Stimulated activated memory B cell treated with anti-CD40 and anti-IgM and Interleukin-4, amounts not matched to agents 10 μg/mL and 1 μg/mL and 100 μg/mL, for 72 hours (primary cell): ENCODE measurements at regions not wholly inside any gene's neighbourhood (a gene's known extent, or its start where the extent isn't known, plus 50 kb on each side); places are given as distances from the start of the nearest gene placed in this dataset.

Experiments
- ATAC-seq: fragments of 150-1000 bp; cut with Tn5 transposase; 2 replicates; pipeline ENCODE4 v1.10.0; 2021
- H3K27ac Mint-ChIP-seq: one replicate; pipeline ENCODE4 v1.8.0; 2022; ENCODE audit warnings: mild to moderate bottlenecking, mixed read lengths
- H3K27me3 Mint-ChIP-seq: one replicate; pipeline ENCODE4 v1.8.0; 2022; ENCODE audit warnings: mixed read lengths
- H3K36me3 Mint-ChIP-seq: one replicate; pipeline ENCODE4 v1.8.0; 2022; ENCODE audit warnings: mixed read lengths
- H3K4me1 Mint-ChIP-seq: one replicate; pipeline ENCODE4 v1.8.0; 2022; ENCODE audit warnings: mixed read lengths
- H3K4me3 Mint-ChIP-seq: one replicate; pipeline ENCODE4 v1.8.0; 2022; ENCODE audit warnings: mild to moderate bottlenecking, moderate library complexity, mixed read lengths
- H3K9me3 Mint-ChIP-seq: one replicate; pipeline ENCODE4 v1.8.0; 2022; ENCODE audit warnings: mixed read lengths

GRCh38 chrX:5528057-5528456 is 700.6 kb downstream of the NLGN4X start:
- Mint-ChIP-seq H3K27ac (no peak overlapping the region), H3K27me3 (peaks cover 14% of the 10 kb centered on the region)

GRCh38 chrX:5526191-5526590 is 702.5 kb downstream of the NLGN4X start:
- H3K4me1 Mint-ChIP-seq = no peaks in the 10 kb centered on the region

More at GRCh38 chrX:5528057-5528456, 700.6 kb downstream of the NLGN4X start:
- no peaks in the 10 kb centered on the region for H3K36me3 Mint-ChIP-seq
- H3K4me3 Mint-ChIP-seq = no peak overlapping the region
- peaks cover 7% of the 10 kb centered on the region for H3K4me1 Mint-ChIP-seq
- ATAC-seq = no peak
- H3K9me3 Mint-ChIP-seq = peaks cover 7% of the 10 kb centered on the region

GRCh38 chrX:5490786-5491563 is 737.7 kb downstream of the NLGN4X start:
- H3K27ac Mint-ChIP-seq = no peak overlapping the region

More at GRCh38 chrX:5526191-5526590, 702.5 kb downstream of the NLGN4X start:
- Mint-ChIP-seq H3K27ac (no peak overlapping the region), H3K9me3 (no peaks in the 10 kb centered on the region), H3K27me3 (no peaks in the 10 kb centered on the region), H3K4me3 (no peak overlapping the region), H3K36me3 (no peaks in the 10 kb centered on the region)
- no peak for ATAC-seq

GRCh38 chrX:5474282-5474681 is 754.4 kb downstream of the NLGN4X start:
- Mint-ChIP-seq H3K27ac (no peak overlapping the region), H3K4me3 (no peak overlapping the region), H3K4me1 (no peaks in the 10 kb centered on the region), H3K36me3 (no peaks in the 10 kb centered on the region), H3K27me3 (no peaks in the 10 kb centered on the region), H3K9me3 (peaks cover 4% of the 10 kb centered on the region)
- ATAC-seq = no peak

More at GRCh38 chrX:5490786-5491563, 737.7 kb downstream of the NLGN4X start:
- ATAC-seq = no peak
- Mint-ChIP-seq H3K4me1 (no peaks in the 10 kb centered on the region), H3K4me3 (no peak overlapping the region), H3K27me3 (no peaks in the 10 kb centered on the region), H3K36me3 (no peaks in the 10 kb centered on the region), H3K9me3 (peaks cover 3% of the 10 kb centered on the region)

- no peak for ATAC-seq
- peaks cover 5% of the 10 kb centered on the region for H3K36me3 Mint-ChIP-seq
- H3K27ac Mint-ChIP-seq = no peak overlapping the region
- H3K4me3 Mint-ChIP-seq = no peak overlapping the region
- H3K4me1 Mint-ChIP-seq = no peaks in the 10 kb centered on the region
- no peaks in the 10 kb centered on the region for H3K27me3 Mint-ChIP-seq
- H3K9me3 Mint-ChIP-seq = no peaks in the 10 kb centered on the region
Measured at GRCh38 chrX:5458300-5458842, 770.3 kb downstream of the NLGN4X start.

- no peak for ATAC-seq
- no peaks in the 10 kb centered on the region for H3K9me3 Mint-ChIP-seq
- no peaks in the 10 kb centered on the region for H3K27me3 Mint-ChIP-seq
- H3K4me3 Mint-ChIP-seq = no peak overlapping the region
- H3K27ac Mint-ChIP-seq = no peak overlapping the region
- no peaks in the 10 kb centered on the region for H3K36me3 Mint-ChIP-seq
- H3K4me1 Mint-ChIP-seq = no peaks in the 10 kb centered on the region
Measured at GRCh38 chrX:5449323-5449722, 779.3 kb downstream of the NLGN4X start.

- Mint-ChIP-seq H3K27me3 (no peaks in the 10 kb centered on the region), H3K4me3 (no peak overlapping the region), H3K27ac (no peak overlapping the region), H3K4me1 (no peaks in the 10 kb centered on the region), H3K9me3 (no peaks in the 10 kb centered on the region), H3K36me3 (no peaks in the 10 kb centered on the region)
- no peak for ATAC-seq
Measured at GRCh38 chrX:5431823-5432222, 796.8 kb downstream of the NLGN4X start.

GRCh38 chrX:5425119-5425518 is 803.5 kb downstream of the NLGN4X start:
- Mint-ChIP-seq H3K36me3 (no peaks in the 10 kb centered on the region), H3K27ac (no peak overlapping the region), H3K4me3 (no peak overlapping the region), H3K4me1 (no peaks in the 10 kb centered on the region), H3K9me3 (peaks cover 3% of the 10 kb centered on the region), H3K27me3 (no peaks in the 10 kb centered on the region)
- ATAC-seq = no peak

GRCh38 chrX:5417381-5417780 is 811.3 kb downstream of the NLGN4X start:
- H3K9me3 Mint-ChIP-seq = no peaks in the 10 kb centered on the region

GRCh38 chrX:5415738-5416137 is 812.9 kb downstream of the NLGN4X start:
- Mint-ChIP-seq H3K4me1 (no peaks in the 10 kb centered on the region), H3K9me3 (no peaks in the 10 kb centered on the region), H3K27me3 (no peaks in the 10 kb centered on the region), H3K4me3 (no peak overlapping the region), H3K36me3 (no peaks in the 10 kb centered on the region), H3K27ac (no peak overlapping the region)
- ATAC-seq = no peak

More at GRCh38 chrX:5417381-5417780, 811.3 kb downstream of the NLGN4X start:
- Mint-ChIP-seq H3K27ac (no peak overlapping the region), H3K4me3 (no peak overlapping the region), H3K36me3 (no peaks in the 10 kb centered on the region), H3K4me1 (no peaks in the 10 kb centered on the region), H3K27me3 (no peaks in the 10 kb centered on the region)
- no peak for ATAC-seq

- H3K4me3 Mint-ChIP-seq = no peak overlapping the region
- H3K4me1 Mint-ChIP-seq = no peaks in the 10 kb centered on the region
- no peaks in the 10 kb centered on the region for H3K9me3 Mint-ChIP-seq
- ATAC-seq = no peak
- H3K27me3 Mint-ChIP-seq = no peaks in the 10 kb centered on the region
- no peak overlapping the region for H3K27ac Mint-ChIP-seq
- no peaks in the 10 kb centered on the region for H3K36me3 Mint-ChIP-seq
Measured at GRCh38 chrX:5409106-5409505, 819.6 kb downstream of the NLGN4X start.

- H3K9me3 Mint-ChIP-seq = no peaks in the 10 kb centered on the region
- ATAC-seq = no peak
- H3K27me3 Mint-ChIP-seq = no peaks in the 10 kb centered on the region
- no peak overlapping the region for H3K27ac Mint-ChIP-seq
- no peak overlapping the region for H3K4me3 Mint-ChIP-seq
- H3K36me3 Mint-ChIP-seq = no peaks in the 10 kb centered on the region
- no peaks in the 10 kb centered on the region for H3K4me1 Mint-ChIP-seq
Measured at GRCh38 chrX:5402461-5402860, 826.2 kb downstream of the NLGN4X start.

GRCh38 chrX:5399403-5399802 is 829.3 kb downstream of the NLGN4X start:
- no peaks in the 10 kb centered on the region for H3K36me3 Mint-ChIP-seq
- no peaks in the 10 kb centered on the region for H3K4me1 Mint-ChIP-seq
- H3K9me3 Mint-ChIP-seq = no peaks in the 10 kb centered on the region
- ATAC-seq = no peak
- H3K4me3 Mint-ChIP-seq = no peak overlapping the region
- no peak overlapping the region for H3K27ac Mint-ChIP-seq
- H3K27me3 Mint-ChIP-seq = no peaks in the 10 kb centered on the region

GRCh38 chrX:5397409-5397808 is 831.3 kb downstream of the NLGN4X start:
- Mint-ChIP-seq H3K4me3 (no peak overlapping the region), H3K36me3 (no peaks in the 10 kb centered on the region), H3K27me3 (no peaks in the 10 kb centered on the region), H3K27ac (no peak overlapping the region), H3K9me3 (no peaks in the 10 kb centered on the region), H3K4me1 (no peaks in the 10 kb centered on the region)
- ATAC-seq = no peak

- H3K27me3 Mint-ChIP-seq = no peaks in the 10 kb centered on the region
- H3K9me3 Mint-ChIP-seq = peaks cover 2% of the 10 kb centered on the region
- H3K4me1 Mint-ChIP-seq = peaks cover 12% of the 10 kb centered on the region
- no peak overlapping the region for H3K27ac Mint-ChIP-seq
- ATAC-seq = no peak
- no peaks in the 10 kb centered on the region for H3K36me3 Mint-ChIP-seq
- no peak overlapping the region for H3K4me3 Mint-ChIP-seq
Measured at GRCh38 chrX:5390376-5390775, 838.3 kb downstream of the NLGN4X start.

GRCh38 chrX:5388087-5388486 is 840.6 kb downstream of the NLGN4X start:
- Mint-ChIP-seq H3K27ac (no peak overlapping the region), H3K4me1 (peaks cover 12% of the 10 kb centered on the region), H3K36me3 (no peaks in the 10 kb centered on the region), H3K9me3 (peaks cover 2% of the 10 kb centered on the region), H3K27me3 (no peaks in the 10 kb centered on the region), H3K4me3 (no peak overlapping the region)
- ATAC-seq = peak; percentile 69
